HEK293 (cell line): ENCODE measurements at regions not wholly inside any gene's neighbourhood (a gene's known extent, or its start where the extent isn't known, plus 50 kb on each side); places are given as distances from the start of the nearest gene placed in this dataset.

ENCODE experiments used
- CTCF ChIA-PET: fragments of 350-600 bp; formaldehyde crosslinking; extraction: SDS; loops from one replicate; lab custom pipeline; 2021; ENCODE audit warnings: antibody characterized with exemption; lab: Yijun Ruan, JAX
- POLR2A ChIA-PET: fragments of 300-600 bp; formaldehyde crosslinking; extraction: SDS; loops from one replicate; lab custom pipeline; 2020; ENCODE audit warnings: antibody characterized with exemption, inconsistent platforms; lab: Yijun Ruan, JAX
- H3K27ac ChIP-seq: fragments of 200-500 bp; sonication (Bioruptor generic); 2 replicates; pipeline ENCODE4 v1.5.1; 2014; ENCODE audit warnings: low read depth, low read length, control low read depth, inconsistent platforms; ENCODE audit errors: extremely low read depth
- H3K36me3 ChIP-seq, 2 experiments: fragments of 200-500 bp in 1 of 2; sonication (Bioruptor generic) in 1 of 2; 1 replicate in 1 of 2; 2 replicates in 1 of 2; pipeline ENCODE4 v1.5.1; 2014 to 2017; ENCODE audit warnings: inconsistent platforms in 2 of 2, low read length in 2 of 2; ENCODE audit not compliant: control insufficient read depth in 2 of 2, insufficient read depth in 1 of 2
- H3K4me1 ChIP-seq: fragments of 200-500 bp; sonication (Bioruptor generic); 2 replicates; pipeline ENCODE4 v1.5.1; 2014; ENCODE audit warnings: mild to moderate bottlenecking, low read length, inconsistent platforms; ENCODE audit not compliant: control insufficient read depth, insufficient read depth
- H3K4me3 ChIP-seq: 2 replicates; pipeline ENCODE4 v1.5.1; 2011; ENCODE audit warnings: low read depth, mild to moderate bottlenecking, control low read depth, low read length, moderate library complexity
- H3K9me3 ChIP-seq: fragments of 200-500 bp; sonication (Bioruptor generic); 2 replicates; pipeline ENCODE4 v1.5.1; 2014; ENCODE audit warnings: low read depth, low read length, inconsistent platforms; ENCODE audit not compliant: control insufficient read depth, insufficient read depth
- GFI1B ChIP-seq: fragments of 450-650 bp; formaldehyde crosslinking; IDR thresholded peaks from 2 replicates; pipeline ENCODE4 v1.5.1; 2016; ENCODE audit warnings: missing biosample characterization, missing genetic modification characterization
- HOXA7 ChIP-seq: sonication (generic); formaldehyde crosslinking; IDR thresholded peaks from 2 replicates; pipeline ENCODE4 v1.8.1; 2022; ENCODE audit warnings: missing genetic modification reagents, borderline replicate concordance
- PATZ1 ChIP-seq: fragments of 450-650 bp; formaldehyde crosslinking; IDR thresholded peaks from 2 replicates; pipeline ENCODE4 v1.5.1; 2016; ENCODE audit warnings: missing biosample characterization, missing genetic modification characterization
- SCRT1 ChIP-seq: fragments of 450-650 bp; formaldehyde crosslinking; IDR thresholded peaks from 2 replicates; pipeline ENCODE4 v1.5.1; 2016; ENCODE audit warnings: missing biosample characterization, missing genetic modification characterization, borderline replicate concordance
- SETDB1 ChIP-seq: IDR thresholded peaks from one replicate; pipeline ENCODE4 v1.6.1; 2017; ENCODE audit warnings: mild to moderate bottlenecking, low read length, moderate library complexity, mixed read lengths; ENCODE audit not compliant: insufficient read length
- ZNF112 ChIP-seq: fragments of 450-650 bp; formaldehyde crosslinking; IDR thresholded peaks from 2 replicates; pipeline ENCODE4 v1.5.0; 2017; ENCODE audit warnings: missing biosample characterization, missing genetic modification characterization
- ZNF146 ChIP-seq: fragments of 450-650 bp; formaldehyde crosslinking; IDR thresholded peaks from 2 replicates; pipeline ENCODE4 v1.5.1; 2016; ENCODE audit warnings: missing biosample characterization, missing genetic modification characterization
- ZNF18 ChIP-seq: fragments of 450-650 bp; formaldehyde crosslinking; IDR thresholded peaks from 2 replicates; pipeline ENCODE4 v1.5.1; 2016; ENCODE audit warnings: missing biosample characterization, missing genetic modification characterization
- ZNF214 ChIP-seq: fragments of 450-650 bp; formaldehyde crosslinking; IDR thresholded peaks from 2 replicates; pipeline ENCODE4 v1.5.1; 2017; ENCODE audit warnings: missing biosample characterization, mild to moderate bottlenecking, missing genetic modification characterization, borderline replicate concordance
- ZNF248 ChIP-seq: fragments of 450-650 bp; formaldehyde crosslinking; IDR thresholded peaks from 2 replicates; pipeline ENCODE4 v1.5.1; 2017; ENCODE audit warnings: missing biosample characterization, missing genetic modification characterization
- ZNF26 ChIP-seq: fragments of 450-650 bp; formaldehyde crosslinking; IDR thresholded peaks from 2 replicates; pipeline ENCODE4 v1.5.1; 2016; ENCODE audit warnings: missing biosample characterization, missing genetic modification characterization
- ZNF560 ChIP-seq: fragments of 450-650 bp; formaldehyde crosslinking; IDR thresholded peaks from 2 replicates; pipeline ENCODE4 v1.5.1; 2017; ENCODE audit warnings: missing biosample characterization, missing genetic modification characterization, borderline replicate concordance
- ZNF623 ChIP-seq: fragments of 450-650 bp; formaldehyde crosslinking; IDR thresholded peaks from 2 replicates; pipeline ENCODE4 v1.5.1; 2016; ENCODE audit warnings: missing biosample characterization, missing genetic modification characterization
- ZNF791 ChIP-seq: fragments of 450-650 bp; formaldehyde crosslinking; IDR thresholded peaks from 2 replicates; pipeline ENCODE4 v1.5.1; 2016; ENCODE audit warnings: missing biosample characterization, missing genetic modification characterization
- ZNF843 ChIP-seq: fragments of 450-650 bp; formaldehyde crosslinking; IDR thresholded peaks from 2 replicates; pipeline ENCODE4 v1.5.1; 2016; ENCODE audit warnings: missing biosample characterization, missing genetic modification characterization
- TF ChIP-seq, protein P1 (sequence below): fragments of 450-650 bp; formaldehyde crosslinking; IDR thresholded peaks from 2 replicates; pipeline ENCODE4 v1.5.1; 2016; ENCODE audit warnings: missing biosample characterization, missing genetic modification characterization, low read depth

- POLR2A ChIA-PET = no interaction called here
- H3K4me3 ChIP-seq = no peak overlapping the region
- no peaks in the 10 kb centered on the region for H3K36me3 ChIP-seq
- no peak overlapping the region for H3K27ac ChIP-seq
- TF ChIP-seq, protein P1, sequence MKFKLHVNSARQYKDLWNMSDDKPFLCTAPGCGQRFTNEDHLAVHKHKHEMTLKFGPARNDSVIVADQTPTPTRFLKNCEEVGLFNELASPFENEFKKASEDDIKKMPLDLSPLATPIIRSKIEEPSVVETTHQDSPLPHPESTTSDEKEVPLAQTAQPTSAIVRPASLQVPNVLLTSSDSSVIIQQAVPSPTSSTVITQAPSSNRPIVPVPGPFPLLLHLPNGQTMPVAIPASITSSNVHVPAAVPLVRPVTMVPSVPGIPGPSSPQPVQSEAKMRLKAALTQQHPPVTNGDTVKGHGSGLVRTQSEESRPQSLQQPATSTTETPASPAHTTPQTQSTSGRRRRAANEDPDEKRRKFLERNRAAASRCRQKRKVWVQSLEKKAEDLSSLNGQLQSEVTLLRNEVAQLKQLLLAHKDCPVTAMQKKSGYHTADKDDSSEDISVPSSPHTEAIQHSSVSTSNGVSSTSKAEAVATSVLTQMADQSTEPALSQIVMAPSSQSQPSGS = no peak
- TF ChIP-seq ZNF26 (no peak), HOXA7 (no peak), PATZ1 (tag by site-specific recombination) (no peak), ZNF146 (tag by site-specific recombination) (no peak), ZNF623 (tag by site-specific recombination) (no peak), ZNF560 (no peak), ZNF791 (no peak), ZNF843 (tag by site-specific recombination) (no peak), GFI1B (tag by site-specific recombination) (no peak), SETDB1 (no peak), ZNF18 (tag by site-specific recombination) (no peak), ZNF248 (tag by site-specific recombination) (no peak), SCRT1 (no peak), ZNF112 (tag by site-specific recombination) (no peak), ZNF214 (tag by site-specific recombination) (no peak)
- no peaks in the 10 kb centered on the region for H3K4me1 ChIP-seq
- CTCF ChIA-PET = interaction anchor here (1.6 kb wide), 1 partner anchor 593 kb away, joined by 7 read pairs; no protein-coding TSS in a partner anchor
- no peaks in the 10 kb centered on the region for H3K9me3 ChIP-seq
These were observed 604.3 kb downstream of the ALG10 start for GRCh38 chr12:34626363-34627157.
